ENCODE measurements at regions not wholly inside any gene's neighbourhood (a gene's known extent, or its start where the extent isn't known, plus 50 kb on each side); places are given as distances from the start of the nearest gene placed in this dataset.
A peak's percentile ranks its signal among the peaks of the same experiment; 100 is the strongest.

GRCh38 chr3:110166791-110167190, 829.4 kb upstream of the DPPA4 start:
- no peak for DNase-seq (ENCODE audit: low read depth)
- H3K4me3 ChIP-seq (ENCODE audit: control insufficient read depth, low read depth, low read length), result no peak overlapping the region
- TF ChIP-seq CTCF (IDR thresholded peaks at IDR 0.05; ENCODE audit: control insufficient read depth, insufficient read depth, low read depth, low read length, missing control alignments), result no peak

- no peak for TF ChIP-seq CTCF (IDR thresholded peaks at IDR 0.05; ENCODE audit: control insufficient read depth, insufficient read depth, low read depth, low read length, missing control alignments)
- no peak for DNase-seq (ENCODE audit: low read depth)
- no peak overlapping the region for H3K4me3 ChIP-seq (ENCODE audit: control insufficient read depth, low read depth, low read length)
Observed at GRCh38 chr3:110174908-110175307, 837.6 kb upstream of the DPPA4 start.

GRCh38 chr3:110178965-110179364, 841.6 kb upstream of the DPPA4 start:
- TF ChIP-seq CTCF (IDR thresholded peaks at IDR 0.05; ENCODE audit: control insufficient read depth, insufficient read depth, low read depth, low read length, missing control alignments), result no peak
- DNase-seq (ENCODE audit: low read depth), result no peak
- no peak overlapping the region for H3K4me3 ChIP-seq (ENCODE audit: control insufficient read depth, low read depth, low read length)

DNA sequence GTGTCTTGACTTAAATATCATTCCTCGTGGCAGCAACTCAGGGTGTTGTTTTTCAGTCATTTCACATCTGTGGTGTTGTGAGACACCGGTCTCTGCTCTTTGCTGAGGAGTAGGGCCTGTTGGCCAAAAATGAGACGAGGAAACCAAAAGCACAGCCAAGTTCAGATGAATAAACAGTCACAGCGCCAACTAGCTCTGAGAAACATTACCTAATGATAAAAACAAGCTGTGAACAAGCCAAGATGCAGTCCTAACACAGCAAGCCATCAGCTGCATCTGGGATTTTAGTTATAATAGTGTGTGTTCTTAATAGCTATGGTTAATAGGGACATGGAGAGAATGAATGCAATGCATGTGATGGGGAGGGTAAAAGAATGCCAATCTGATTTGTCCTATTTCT, 843.4 kb upstream of the DPPA4 start:
- no peak overlapping the region for H3K4me3 ChIP-seq (ENCODE audit: control insufficient read depth, low read depth, low read length)
- TF ChIP-seq CTCF (IDR thresholded peaks at IDR 0.05; ENCODE audit: control insufficient read depth, insufficient read depth, low read depth, low read length, missing control alignments), result peak; percentile 11
- DNase-seq (ENCODE audit: low read depth), result peak; percentile 10

DNA sequence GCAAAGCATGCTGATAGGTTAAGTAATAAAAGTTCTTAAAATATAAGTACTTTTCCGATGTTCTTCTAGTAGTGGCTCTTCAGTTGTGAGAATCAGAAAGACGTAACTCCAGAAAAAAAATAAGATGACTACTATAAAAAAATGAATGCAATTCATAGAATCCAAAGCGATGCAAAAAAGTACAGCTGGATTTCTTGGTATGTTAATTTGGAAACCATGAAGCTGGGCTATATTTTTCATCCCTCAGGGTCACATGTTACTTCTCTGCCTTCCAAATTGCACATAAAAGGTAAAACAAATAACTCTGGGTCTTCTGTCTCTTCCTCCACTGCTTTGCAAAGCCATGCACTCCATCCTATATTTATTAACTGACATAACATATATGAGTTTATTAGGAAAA, 843.9 kb upstream of the DPPA4 start:
- DNase-seq (ENCODE audit: low read depth), result no peak
- TF ChIP-seq CTCF (IDR thresholded peaks at IDR 0.05; ENCODE audit: control insufficient read depth, insufficient read depth, low read depth, low read length, missing control alignments), result no peak
- no peak overlapping the region for H3K4me3 ChIP-seq (ENCODE audit: control insufficient read depth, low read depth, low read length)

DNA sequence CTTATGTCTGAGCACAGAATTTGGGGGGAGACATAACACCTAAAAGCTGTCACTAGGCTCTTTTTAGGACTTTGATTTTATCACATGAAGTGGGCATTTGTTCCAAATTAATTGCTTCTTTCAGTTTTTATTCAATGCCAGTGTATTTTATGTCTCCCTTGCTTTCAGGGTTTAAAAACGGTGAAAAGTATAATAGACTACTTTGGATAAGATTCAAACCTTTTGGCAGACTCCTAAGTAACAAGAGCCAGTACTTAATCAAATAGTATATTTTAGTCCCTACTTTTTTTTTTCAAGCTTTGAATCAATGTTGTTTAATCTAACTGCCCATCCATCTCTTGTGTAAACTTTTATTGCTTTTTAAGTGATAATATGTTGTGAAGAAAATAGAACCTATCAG, 847.2 kb upstream of the DPPA4 start:
- no peak for DNase-seq (ENCODE audit: low read depth)
- TF ChIP-seq CTCF (IDR thresholded peaks at IDR 0.05; ENCODE audit: control insufficient read depth, insufficient read depth, low read depth, low read length, missing control alignments), result no peak
- H3K4me3 ChIP-seq (ENCODE audit: control insufficient read depth, low read depth, low read length), result no peak overlapping the region

GRCh38 chr3:110193074-110193473, 855.7 kb upstream of the DPPA4 start:
- DNase-seq (ENCODE audit: low read depth), result no peak
- no peak for TF ChIP-seq CTCF (IDR thresholded peaks at IDR 0.05; ENCODE audit: control insufficient read depth, insufficient read depth, low read depth, low read length, missing control alignments)
- H3K4me3 ChIP-seq (ENCODE audit: control insufficient read depth, low read depth, low read length), result no peak overlapping the region
